ENCODE measurements at regions not wholly inside any gene's neighbourhood (a gene's known extent, or its start where the extent isn't known, plus 50 kb on each side); places are given as distances from the start of the nearest gene placed in this dataset.
"Not testable (repeated sequence)": the region's sequence is repeated elsewhere in the genome, so short reads cannot be mapped to it uniquely, and the experiment has no call there.

- DNase-seq (ENCODE audit: extremely low read depth in 1 of 2, low read depth in 1 of 2): no peak
Measured at GRCh38 chr10:21406595-21407193, 118.8 kb downstream of the SKIDA1 start.

GRCh38 chr10:21405981-21406380, 119.5 kb downstream of the SKIDA1 start:
- DNase-seq (ENCODE audit: extremely low read depth in 1 of 2, low read depth in 1 of 2): no peak

- no peak for DNase-seq (ENCODE audit: extremely low read depth in 1 of 2, low read depth in 1 of 2)
Measured at GRCh38 chr10:21403256-21404015, 122.0 kb downstream of the SKIDA1 start.

GRCh38 chr10:21402606-21403083, 122.8 kb downstream of the SKIDA1 start:
- DNase-seq (ENCODE audit: extremely low read depth in 1 of 2, low read depth in 1 of 2): no peak

GRCh38 chr10:21401196-21401595, 124.3 kb downstream of the SKIDA1 start:
- DNase-seq (ENCODE audit: extremely low read depth in 1 of 2, low read depth in 1 of 2): no peak

- no peak for DNase-seq (ENCODE audit: extremely low read depth in 1 of 2, low read depth in 1 of 2)
Measured at GRCh38 chr10:21399392-21400035, 126.0 kb downstream of the SKIDA1 start.

GRCh38 chr10:21398563-21399231, 126.8 kb downstream of the SKIDA1 start:
- no peak for DNase-seq (ENCODE audit: extremely low read depth in 1 of 2, low read depth in 1 of 2)

- no peak for DNase-seq (ENCODE audit: extremely low read depth in 1 of 2, low read depth in 1 of 2)
Measured at GRCh38 chr10:21396889-21397288, 128.6 kb downstream of the SKIDA1 start.

GRCh38 chr10:21393931-21394330, 131.6 kb downstream of the SKIDA1 start:
- DNase-seq (ENCODE audit: extremely low read depth in 1 of 2, low read depth in 1 of 2): no peak

GRCh38 chr10:21388589-21388988, 136.9 kb downstream of the SKIDA1 start:
- DNase-seq (ENCODE audit: extremely low read depth in 1 of 2, low read depth in 1 of 2): no peak

- no peak for DNase-seq (ENCODE audit: extremely low read depth in 1 of 2, low read depth in 1 of 2)
Measured at GRCh38 chr10:21387868-21388267, 137.6 kb downstream of the SKIDA1 start.

- no peak for DNase-seq (ENCODE audit: extremely low read depth in 1 of 2, low read depth in 1 of 2)
Measured at GRCh38 chr10:21385996-21386585, 139.4 kb downstream of the SKIDA1 start.

- DNase-seq (ENCODE audit: extremely low read depth in 1 of 2, low read depth in 1 of 2): no peak
Measured at GRCh38 chr10:21385536-21385935, 139.9 kb downstream of the SKIDA1 start.

GRCh38 chr10:21379143-21379542, 146.3 kb downstream of the SKIDA1 start:
- DNase-seq (ENCODE audit: extremely low read depth in 1 of 2, low read depth in 1 of 2): no peak

GRCh38 chr10:21375274-21375673, 150.2 kb downstream of the SKIDA1 start:
- DNase-seq (ENCODE audit: extremely low read depth in 1 of 2, low read depth in 1 of 2): not testable (repeated sequence)

GRCh38 chr10:21373881-21374280, 151.6 kb downstream of the SKIDA1 start:
- not testable (repeated sequence) for DNase-seq (ENCODE audit: extremely low read depth in 1 of 2, low read depth in 1 of 2)

- no peak for DNase-seq (ENCODE audit: extremely low read depth in 1 of 2, low read depth in 1 of 2)
Measured at GRCh38 chr10:21372651-21373410, 152.7 kb downstream of the SKIDA1 start.

GRCh38 chr10:21369697-21370096, 155.8 kb downstream of the SKIDA1 start:
- DNase-seq (ENCODE audit: extremely low read depth in 1 of 2, low read depth in 1 of 2): no peak

- DNase-seq (ENCODE audit: extremely low read depth in 1 of 2, low read depth in 1 of 2): no peak
Measured at GRCh38 chr10:21368728-21369425, 156.6 kb downstream of the SKIDA1 start.

All from stimulated activated CD8-positive, alpha-beta memory T cell treated with anti-CD3 and anti-CD28 coated beads, Interleukin-7, amount 100 ng/mL, for 48 hours (primary cell).